NAMALWA (cell line): ENCODE measurements at regions not wholly inside any gene's neighbourhood (a gene's known extent, or its start where the extent isn't known, plus 50 kb on each side); places are given as distances from the start of the nearest gene placed in this dataset.
"Not testable (repeated sequence)": the region's sequence is repeated elsewhere in the genome, so short reads cannot be mapped to it uniquely, and the experiment has no call there.

Experiments
- DNase-seq: peaks from one replicate; pipeline ENCODE4 v3.0.0-alpha.2; 2015; ENCODE audit warnings: low spot score

DNA sequence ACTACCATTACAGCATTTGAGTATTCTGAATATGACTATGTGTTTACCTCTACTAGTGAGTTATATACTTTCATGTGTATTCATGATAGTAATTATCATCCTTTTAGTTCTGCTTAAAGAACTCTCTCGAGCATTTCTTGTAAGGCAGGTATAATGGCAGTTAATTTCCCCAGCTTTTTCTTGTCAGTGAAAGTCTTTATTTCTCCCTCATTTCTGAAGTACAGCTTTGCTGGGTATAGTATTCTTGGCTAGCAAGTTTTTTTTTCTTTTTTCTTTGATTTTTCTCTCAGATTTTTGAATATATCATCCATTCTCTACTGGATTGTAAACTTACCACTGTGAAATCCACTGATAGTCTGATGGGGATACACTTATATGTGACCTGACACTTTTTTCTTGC, 165.9 kb upstream of the ARHGAP5 start:
- no peak for DNase-seq

DNA sequence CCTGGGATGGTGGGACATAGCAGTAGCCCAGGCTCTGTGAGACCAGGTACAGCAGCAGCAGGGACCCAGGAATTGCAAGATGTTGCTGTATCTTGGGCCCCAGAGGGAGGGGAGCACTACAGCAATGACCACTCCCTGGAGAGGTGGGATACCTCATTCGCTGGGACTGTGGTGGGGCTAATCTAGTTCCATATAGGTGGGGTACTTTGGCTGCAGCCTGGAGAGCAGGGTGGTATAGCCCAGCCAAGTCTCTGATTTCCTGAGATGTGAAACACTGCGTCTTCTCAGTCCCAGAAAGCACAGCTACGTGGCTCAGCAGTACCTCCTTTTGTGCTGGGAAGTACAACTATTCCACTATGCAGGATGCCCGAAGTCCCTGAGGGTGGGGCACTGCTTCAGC, 163.7 kb upstream of the ARHGAP5 start:
- no peak for DNase-seq

DNA sequence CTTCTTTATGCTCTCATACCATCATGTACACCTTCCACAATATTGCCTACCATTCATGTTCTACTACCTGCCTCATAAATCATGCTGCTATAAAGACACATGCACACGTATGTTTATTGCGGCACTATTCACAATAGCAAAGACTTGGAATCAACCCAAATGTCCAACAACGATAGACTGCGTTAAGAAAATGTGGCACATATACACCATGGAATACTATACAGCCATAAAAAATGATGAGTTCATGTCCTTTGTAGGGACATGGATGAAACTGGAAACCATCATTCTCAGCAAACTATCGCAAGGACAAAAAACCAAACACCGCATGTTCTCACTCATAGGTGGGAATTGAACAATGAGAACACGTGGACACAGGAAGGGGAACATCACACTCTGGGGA, 158.8 kb upstream of the ARHGAP5 start:
- not testable (repeated sequence) for DNase-seq

DNA sequence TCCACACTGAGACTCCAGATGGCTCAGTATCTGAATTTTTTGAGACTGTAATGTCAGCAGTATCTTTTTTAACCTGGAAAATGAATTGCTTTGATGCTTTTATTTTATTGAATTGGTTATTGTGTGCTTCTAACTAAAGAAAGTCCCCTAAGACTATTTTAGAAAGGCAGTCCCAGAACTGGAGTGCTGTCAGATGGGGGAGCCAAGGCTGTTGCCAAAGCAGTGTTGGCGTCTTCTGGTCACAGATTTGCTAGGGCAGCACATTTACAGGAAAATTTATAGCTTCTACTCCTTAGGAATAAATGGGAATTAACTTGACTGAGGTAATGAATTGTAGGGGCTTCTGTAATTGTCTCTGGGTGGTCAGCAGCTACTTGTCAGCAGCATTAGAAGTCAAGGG, 157.1 kb upstream of the ARHGAP5 start:
- no peak for DNase-seq

DNA sequence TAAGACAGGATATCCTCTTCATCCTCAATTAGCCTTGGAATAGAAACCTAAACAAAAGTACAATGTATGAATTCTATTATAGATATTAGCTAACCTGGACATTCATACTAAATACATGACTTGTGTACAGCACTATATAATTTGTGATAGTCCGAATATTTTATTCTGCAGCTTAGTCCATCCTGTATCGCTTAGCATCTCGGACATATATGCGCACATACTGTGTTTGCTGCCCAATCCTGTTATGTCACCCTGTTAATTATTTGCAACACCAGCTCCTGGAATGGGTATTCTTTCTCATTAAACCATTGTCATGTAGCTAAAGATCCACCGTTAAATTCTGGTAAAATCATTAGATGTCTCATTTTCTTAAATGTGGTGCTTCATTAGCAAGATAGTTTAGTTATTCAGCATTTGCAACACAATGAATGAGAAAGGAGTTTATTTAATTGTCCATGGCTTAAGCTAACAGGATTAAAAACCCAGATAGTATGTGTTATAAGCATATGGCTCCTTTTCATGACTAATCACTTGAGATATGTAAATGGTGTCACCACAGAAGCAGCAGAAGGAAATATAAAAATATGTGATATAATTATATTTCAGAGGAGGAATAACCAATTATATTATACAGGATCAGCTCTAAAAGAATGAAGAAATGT, 156.0 kb upstream of the ARHGAP5 start:
- no peak for DNase-seq

DNA sequence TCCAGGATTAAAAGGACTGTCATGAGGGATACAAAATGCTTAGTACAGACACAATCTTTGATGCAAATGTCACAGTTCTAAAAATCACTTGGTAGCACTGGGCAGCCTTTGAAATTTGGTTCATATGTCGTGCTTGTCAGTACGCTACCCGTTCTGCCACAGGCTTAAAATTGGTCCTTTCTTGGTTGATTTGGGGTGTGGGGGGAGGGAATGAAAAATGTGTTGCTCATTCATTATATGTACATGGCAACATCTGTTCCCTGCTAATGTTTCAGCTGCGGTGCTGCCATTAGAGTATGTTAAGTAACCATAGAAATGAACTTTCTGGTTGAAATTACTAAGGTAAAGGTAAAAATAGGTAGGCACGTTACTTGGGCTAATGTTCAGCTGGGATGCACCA, 155.4 kb upstream of the ARHGAP5 start:
- DNase-seq: no peak

DNA sequence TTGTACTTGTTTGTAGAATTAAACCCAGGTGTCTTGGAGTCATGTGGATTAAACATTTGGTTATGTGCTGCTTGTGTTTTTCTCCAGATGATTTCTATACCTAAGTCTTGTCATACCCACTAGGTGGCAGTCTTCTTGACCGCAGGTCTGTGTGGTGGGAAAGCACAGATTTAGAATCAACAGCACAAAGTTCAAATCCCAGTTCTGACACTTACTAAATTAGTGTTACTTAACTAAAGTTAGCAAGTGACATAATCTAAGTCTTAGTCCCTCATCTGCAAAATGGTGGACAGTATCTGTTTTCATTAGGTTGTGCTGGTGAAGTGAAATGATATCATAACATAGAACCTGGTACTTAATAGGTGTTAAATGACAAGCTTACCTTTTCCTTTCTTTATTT, 151.0 kb upstream of the ARHGAP5 start:
- DNase-seq: peak; percentile 61

DNA sequence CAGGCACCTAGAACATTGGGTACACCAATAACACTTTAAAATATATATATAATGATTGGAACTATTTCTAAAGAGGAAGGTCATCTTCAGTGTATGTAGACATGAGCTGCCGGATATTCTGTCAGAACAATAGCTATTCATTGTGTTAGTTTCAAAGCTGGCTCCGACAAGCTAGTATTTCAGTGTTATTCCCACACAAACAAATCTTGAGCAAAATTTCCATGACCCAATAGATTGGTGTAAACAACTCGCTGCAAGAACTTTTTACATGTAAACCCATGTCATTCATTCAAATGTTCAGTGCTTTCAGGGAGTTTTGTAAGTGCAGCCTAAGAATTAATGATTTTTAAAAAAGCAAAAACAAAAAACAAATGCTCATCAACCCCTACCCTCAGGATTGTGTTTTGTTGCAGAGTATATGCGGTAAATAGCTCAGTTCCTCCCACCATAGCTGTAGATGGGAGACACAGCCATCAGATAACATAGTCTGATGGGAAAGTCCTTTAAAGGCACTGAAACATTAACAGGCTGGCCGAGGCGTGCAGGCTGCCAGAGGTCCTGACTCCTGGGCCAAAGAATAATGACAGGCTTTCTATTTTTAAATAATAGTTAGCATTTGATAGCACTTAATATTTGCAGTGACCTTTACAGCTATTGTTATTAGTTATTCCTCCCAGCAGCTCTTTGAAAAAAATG, 150.3 kb upstream of the ARHGAP5 start:
- DNase-seq: no peak

DNA sequence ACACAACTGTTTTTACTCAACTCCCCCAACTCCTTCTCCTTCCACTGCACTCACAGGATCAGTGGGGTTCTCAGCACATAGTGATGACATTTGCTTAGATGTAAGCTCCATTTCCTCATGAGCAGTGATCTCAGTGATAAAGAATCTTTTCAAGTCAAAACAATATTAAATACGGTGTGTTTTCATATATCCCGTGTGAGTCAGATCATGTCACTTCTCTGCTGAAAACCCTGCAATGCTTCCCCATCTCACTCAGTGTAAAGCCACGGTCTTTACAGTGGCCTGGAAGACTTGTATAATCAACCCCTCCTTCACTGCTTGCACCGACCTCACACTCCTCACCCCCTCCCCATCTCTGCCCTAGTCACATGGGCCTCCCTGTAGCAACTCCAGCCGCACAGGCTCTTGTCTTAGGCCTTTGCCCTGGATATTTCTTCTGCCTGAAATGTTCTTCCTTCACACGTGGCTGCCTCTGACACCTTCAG, 149.7 kb upstream of the ARHGAP5 start:
- no peak for DNase-seq

DNA sequence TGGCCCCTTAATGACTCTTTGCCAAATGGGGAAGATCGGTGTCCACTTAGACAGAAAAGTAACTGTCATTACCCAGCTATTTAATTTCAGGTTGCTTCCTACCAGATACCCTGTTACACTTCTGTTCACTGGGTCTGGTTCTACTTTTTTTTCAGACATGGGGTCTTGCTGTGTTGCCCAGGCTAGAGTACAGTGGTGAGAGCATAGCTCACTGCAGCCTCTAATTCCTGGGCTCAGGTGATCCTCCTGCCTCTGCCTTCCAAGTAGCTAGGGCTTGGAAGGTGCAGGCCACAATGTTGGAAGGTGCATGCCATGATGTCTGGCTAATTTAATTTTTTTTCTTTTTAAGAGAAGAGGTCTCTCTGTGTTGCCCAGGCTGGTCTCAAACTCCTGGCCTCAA, 147.0 kb upstream of the ARHGAP5 start:
- no peak for DNase-seq

DNA sequence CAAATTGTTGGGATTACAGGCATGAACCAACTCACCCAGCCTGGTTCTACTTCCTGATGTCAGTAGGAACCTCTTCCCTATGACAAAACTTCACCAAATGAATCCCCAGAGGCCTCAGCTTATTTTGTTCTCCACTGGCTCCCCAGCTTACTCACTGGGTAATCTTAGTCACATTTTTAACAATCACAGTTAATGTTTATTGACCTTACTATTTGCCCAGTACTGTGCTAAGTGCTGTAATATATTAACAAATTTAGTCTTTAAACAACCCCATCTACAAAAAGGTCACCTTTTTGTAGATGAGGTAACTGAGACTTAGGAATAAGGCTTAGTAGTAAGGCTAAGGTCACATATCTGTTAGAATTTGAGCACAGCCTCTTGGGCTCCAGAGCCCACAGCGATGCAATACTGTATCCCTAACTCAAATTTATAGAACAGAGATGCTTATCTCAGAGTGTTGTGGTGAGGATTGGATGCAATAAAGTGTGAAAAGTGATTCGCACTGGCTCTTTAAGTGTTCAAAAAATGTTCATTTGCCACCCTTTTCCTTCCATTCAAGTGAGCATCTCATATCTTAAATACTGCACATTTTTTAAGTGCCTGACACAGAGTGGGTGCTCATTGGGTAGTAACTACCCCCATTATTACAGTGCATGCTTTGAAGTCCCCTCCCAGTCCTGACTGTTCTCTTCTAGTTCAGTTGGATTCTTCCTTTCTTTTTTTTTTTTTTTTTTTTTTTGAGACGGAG, 146.4 kb upstream of the ARHGAP5 start:
- DNase-seq: no peak

DNA sequence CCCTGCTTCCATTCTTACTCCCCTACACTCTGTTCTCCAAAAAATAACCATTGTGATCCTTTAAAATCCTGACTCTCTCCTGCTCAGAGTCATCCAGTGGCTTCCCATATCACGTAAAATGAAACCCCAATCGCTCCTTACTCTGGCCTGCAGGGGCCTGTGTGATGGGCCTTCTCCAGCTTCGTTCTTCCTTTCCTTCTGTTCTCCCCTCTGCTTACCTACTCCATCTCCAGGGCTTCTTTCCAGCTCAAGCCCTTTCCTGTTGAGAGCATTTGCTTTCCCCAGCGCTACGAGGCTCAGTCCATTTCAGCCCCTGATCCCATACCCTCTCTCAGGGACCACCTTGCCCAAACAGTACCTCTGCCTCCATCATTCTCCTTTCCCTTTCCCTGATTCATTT, 144.4 kb upstream of the ARHGAP5 start:
- DNase-seq: no peak

DNA sequence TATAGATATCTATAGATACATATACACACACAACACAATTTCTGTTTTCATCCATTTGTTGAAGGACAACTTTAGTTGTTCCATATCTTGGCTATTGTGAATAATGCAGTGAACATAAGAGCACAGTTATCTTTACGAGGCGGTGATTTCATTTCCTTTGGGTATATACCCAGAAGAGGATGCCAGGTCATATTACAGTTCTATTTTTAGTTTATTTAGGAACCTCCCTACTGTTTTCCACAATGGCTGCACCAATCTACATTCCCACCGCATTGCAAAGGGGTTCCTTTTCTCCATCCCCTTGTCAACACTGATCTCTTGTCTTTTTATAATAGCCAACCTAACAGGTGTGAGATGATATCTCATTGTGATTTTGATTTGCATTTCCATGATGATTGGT, 143.4 kb upstream of the ARHGAP5 start:
- DNase-seq: no peak

DNA sequence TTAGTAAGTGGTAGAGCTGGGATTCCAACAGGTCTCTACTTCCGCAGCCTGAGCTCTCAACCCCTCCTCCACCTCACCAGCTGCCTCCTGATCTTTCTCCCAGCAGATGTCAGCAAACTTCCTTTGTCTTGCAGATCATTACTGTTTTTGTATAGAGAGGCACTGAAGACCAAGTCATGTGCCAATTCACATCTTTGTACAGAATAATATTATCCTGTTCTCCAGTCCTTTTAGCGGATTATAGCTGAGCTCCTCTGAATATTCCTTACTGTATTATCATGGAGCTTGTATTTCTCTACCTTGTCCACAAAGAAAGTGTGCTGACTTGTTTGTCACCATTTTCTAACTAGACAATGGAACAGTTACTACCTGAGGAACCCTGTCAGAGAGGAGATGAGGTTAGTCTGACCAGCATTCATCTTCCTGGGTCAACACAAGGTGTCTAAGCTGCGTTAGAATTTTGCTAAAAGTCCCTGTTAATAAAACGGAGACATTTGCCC, 142.3 kb upstream of the ARHGAP5 start:
- no peak for DNase-seq

DNA sequence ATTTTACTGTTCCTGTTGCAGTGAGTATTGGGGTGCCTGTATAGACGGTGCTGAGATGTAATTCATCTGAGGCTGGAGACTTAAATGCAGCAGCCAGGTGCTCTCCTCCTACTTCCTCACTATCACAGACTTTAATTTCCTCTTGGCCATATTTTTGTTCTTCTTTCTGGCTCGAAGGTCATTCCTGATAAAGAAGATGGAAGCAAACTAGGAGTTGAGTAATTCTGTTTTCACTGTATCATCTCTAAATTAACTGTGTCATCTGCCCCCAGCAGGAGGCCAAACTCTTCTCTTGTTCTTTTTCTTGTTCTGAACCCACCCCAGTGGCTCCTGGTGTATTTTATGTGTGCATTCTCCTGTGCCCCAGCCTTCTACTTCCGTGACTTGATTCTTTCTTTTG, 141.7 kb upstream of the ARHGAP5 start:
- DNase-seq: no peak

DNA sequence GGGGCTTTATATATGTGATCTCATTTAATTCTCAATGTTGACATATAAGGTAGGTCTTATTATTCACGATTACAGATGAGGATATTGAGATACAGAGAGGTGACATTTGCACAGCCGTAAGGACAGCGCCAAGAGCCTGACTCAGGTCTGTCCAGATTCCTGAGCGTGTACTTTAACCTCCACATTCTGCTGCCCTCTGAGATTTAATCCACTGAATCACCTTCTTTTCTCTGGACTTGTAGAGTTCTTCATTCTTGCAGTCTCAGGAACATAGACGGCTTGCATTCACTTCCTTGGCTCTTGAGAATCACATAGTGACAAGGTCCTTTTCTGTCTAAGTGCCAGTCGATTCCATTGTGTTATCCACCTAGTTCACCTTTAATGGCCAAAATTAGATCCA, 141.0 kb upstream of the ARHGAP5 start:
- DNase-seq: no peak

DNA sequence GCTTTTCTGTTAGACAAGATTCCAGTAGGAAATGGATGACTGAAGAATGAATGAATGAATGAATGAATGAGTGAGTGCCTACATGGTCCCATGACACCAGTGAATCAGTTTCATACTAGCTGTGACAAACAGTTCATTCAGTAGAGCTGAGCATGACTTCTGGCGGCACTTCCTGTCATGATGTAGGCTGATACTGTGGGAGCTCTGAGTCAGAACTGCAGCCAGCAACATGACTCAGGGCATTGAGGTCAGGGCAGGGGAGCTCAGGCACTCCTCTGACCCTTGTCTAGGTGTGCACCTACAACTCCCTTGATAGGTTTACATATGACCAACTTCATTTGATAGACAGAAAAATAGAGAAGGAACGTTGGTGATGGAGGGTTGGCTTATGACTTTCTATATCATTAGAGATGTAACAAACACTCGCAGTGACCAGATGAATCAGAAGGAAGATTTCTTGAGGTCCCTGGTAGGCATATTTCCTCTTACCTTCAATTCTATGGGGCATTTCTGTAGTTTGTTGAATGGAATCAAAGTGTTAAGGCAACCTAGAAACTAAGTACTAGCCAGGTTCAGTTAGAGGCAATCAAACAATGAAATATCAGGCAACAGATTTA, 139.3 kb upstream of the ARHGAP5 start:
- DNase-seq: peak; percentile 4

DNA sequence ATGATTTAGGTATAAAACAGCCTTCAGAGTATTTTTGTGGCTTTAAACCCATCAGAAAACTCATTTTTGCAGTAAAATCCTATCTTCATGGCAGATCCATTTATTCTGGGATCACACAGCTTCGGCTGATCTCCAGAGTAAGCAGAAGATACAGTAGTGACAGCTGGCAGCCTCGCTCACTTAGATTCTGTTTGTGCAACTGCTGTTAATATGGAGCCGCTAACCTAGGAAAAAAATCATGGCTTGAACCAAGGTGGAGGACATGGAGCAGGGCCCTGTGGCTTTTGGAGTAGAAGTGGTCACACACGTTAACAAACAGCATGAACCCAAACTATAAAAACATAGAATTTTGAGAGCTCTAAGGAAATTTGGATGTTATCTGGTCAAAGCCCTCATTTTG, 137.2 kb upstream of the ARHGAP5 start:
- DNase-seq: no peak

DNA sequence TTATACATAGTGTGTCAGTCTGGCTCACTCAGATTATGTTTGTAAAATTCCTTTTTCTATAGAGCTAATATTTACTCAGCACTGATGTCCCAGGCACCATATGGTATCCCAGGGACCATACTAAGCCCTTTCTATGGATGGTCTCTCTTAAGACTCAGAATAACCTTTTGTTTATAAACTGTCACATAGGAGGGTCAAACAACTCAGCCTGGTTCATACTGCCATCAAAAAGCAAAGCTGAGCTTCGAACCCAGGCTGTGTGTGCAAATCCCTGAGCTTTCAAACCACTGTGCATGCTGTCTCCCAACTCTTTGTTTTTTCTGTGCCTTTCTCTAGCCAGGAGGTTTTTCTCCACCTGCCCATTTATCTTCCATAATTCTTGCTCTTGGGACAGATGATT, 135.6 kb upstream of the ARHGAP5 start:
- DNase-seq: no peak

DNA sequence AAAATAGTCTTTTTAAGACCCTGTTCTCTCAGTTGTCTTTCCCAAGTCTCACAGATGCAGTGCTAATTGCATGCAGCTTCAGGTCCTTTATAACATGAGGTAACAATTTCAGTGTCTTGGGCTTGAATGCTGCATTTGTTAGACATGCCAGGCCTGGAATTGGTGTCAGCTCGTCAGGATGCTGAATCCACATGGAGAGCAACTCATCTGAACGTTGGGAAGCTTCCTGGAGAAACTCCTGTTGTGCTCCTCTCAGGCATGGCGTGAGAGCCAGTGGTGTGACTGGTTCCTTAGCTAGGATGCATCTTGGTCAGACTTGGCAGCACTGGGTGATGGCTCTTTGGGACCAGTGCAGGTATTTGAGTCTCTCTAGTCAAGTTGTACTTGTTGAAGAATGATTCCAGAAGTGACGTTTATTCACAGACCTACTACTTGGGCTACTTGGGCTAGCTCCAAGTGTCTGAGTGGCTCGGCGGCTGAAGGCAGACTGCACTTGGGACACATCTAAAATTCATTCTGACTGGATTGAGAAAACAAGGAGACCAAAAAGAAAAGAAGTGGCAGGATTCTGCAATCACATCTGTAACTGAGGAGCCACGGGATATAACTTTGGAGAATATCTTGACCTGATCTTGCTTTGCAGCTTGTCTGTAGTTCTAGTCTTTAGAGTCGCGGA, 134.8 kb upstream of the ARHGAP5 start:
- DNase-seq: no peak

DNA sequence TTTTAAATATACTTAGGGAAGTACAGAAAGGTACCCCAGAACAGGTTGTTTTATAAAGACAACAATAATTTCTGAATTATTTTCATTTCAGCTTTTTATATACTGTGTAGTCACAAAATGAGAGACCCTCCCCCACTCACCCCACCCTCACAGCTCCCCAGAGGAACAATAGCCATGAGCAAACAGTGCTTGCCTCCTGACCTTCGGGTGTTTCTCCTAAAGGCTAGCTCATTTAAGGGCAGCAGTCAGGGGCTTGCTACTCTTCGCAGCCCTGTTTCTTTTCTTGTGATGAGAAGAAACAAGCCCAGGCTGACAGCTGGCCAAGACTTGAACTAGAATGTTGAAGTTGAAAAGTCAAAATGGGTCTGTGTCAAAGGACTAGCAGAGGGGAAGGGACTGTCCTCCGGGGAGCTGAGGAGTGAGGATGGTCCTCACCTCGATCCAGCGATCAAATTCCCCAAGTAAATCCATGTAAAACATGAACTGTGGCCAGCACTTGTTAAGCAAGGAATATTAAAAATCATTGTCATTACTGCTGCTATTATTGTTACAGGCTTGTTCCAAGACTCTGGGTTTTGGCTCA, 133.8 kb upstream of the ARHGAP5 start:
- DNase-seq: no peak

DNA sequence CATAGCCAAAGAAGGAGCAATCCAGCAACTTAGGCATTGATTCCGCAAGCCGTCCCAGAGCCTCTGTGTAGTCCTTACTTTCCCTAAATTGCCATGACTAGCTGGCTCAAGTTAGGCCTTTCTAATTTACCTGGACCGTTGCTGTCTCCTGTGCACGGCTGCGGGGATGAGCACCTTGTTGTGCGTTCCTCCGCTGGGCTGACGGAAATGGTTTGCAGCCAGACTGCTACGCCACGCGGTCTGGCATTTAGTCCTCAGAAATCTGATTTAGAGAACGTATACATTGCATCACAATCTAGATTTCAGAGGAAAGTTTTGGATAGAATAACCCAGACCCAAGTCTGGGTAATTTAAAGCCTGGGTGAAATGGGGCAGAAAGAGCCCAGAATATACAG, 133.2 kb upstream of the ARHGAP5 start:
- no peak for DNase-seq
